Endothelial cell of umbilical vein (primary cell): ENCODE measurements at regions not wholly inside any gene's neighbourhood (a gene's known extent, or its start where the extent isn't known, plus 50 kb on each side); places are given as distances from the start of the nearest gene placed in this dataset.

ENCODE experiments used
- BruUV-seq: library from RNA; stranded (reverse); fragments of 400-500 nt; replicated peaks from 2 replicates; lab custom pipeline; 2021; lab: Mats Ljungman, UMichigan
- CTCF ChIA-PET: fragments of 300-600, 350-600 bp; sonication (Branson Sonifier 250); formaldehyde crosslinking; loops from one replicate; lab custom pipeline; 2021; ENCODE audit warnings: antibody characterized with exemption, inconsistent platforms; lab: Charles Lee
- POLR2A ChIA-PET: fragments of 300-600, 350-600 bp; sonication (Branson Sonifier 250); formaldehyde crosslinking; loops from one replicate; lab custom pipeline; 2021; ENCODE audit warnings: antibody characterized with exemption, inconsistent platforms; lab: Charles Lee
- DNase-seq: peaks from one replicate; pipeline ENCODE4 v3.0.0-alpha.2; 2011; ENCODE audit warnings: low read depth, low spot score
- FAIRE-seq: peaks from 2 replicates; lab custom pipeline; 2011; peaks lifted over from hg19 to GRCh38; lab: Jason Lieb, UNC
- H2AFZ ChIP-seq: 2 replicates; pipeline ENCODE4 v1.6.0; 2012; ENCODE audit warnings: low read depth, low read length, control low read depth, inconsistent platforms
- H3K27ac ChIP-seq: 2 replicates; pipeline ENCODE4 v1.5.1; 2011; ENCODE audit warnings: low read depth, mild to moderate bottlenecking, control low read depth, low read length, moderate library complexity; ENCODE audit not compliant: insufficient read depth
- H3K27me3 ChIP-seq, 2 experiments: 2 replicates each; pipeline versions ENCODE4 v1.6.0 to v1.6.1; 2011; ENCODE audit warnings: low read length in 2 of 2, mixed read lengths in 1 of 2; ENCODE audit not compliant: control insufficient read depth in 2 of 2, insufficient read depth in 2 of 2
- H3K36me3 ChIP-seq, 2 experiments: 2 replicates in 1 of 2; 3 replicates in 1 of 2; pipeline ENCODE4 v1.5.1; 2011; ENCODE audit warnings: low read length in 2 of 2, mild to moderate bottlenecking in 1 of 2, moderate library complexity in 1 of 2; ENCODE audit not compliant: control insufficient read depth in 2 of 2, insufficient read depth in 2 of 2; ENCODE audit errors: extremely low read depth in 1 of 2
- H3K4me1 ChIP-seq: 3 replicates; pipeline ENCODE4 v1.5.1; 2011; ENCODE audit warnings: mild to moderate bottlenecking, low read length; ENCODE audit not compliant: control insufficient read depth, insufficient read depth; ENCODE audit errors: extremely low read depth
- H3K4me2 ChIP-seq: 2 replicates; pipeline ENCODE4 v1.6.1; 2011; ENCODE audit warnings: low read length, control low read depth, mixed read lengths; ENCODE audit not compliant: insufficient read depth
- H3K4me3 ChIP-seq, 3 experiments: fragments of 200-600 bp in 1 of 3; sonication (generic), shearing (Covaris generic) in 1 of 3; replicated peaks in 1 of 3; 2 replicates each; pipeline ENCODE4 v1.5.1; 2011 to 2016; ENCODE audit warnings: control low read depth in 3 of 3, low read length in 3 of 3, mild to moderate bottlenecking in 2 of 3, inconsistent platforms in 1 of 3, low read depth in 1 of 3, moderate library complexity in 1 of 3; ENCODE audit not compliant: insufficient read depth in 1 of 3
- H3K79me2 ChIP-seq: 2 replicates; pipeline ENCODE4 v1.6.0; 2012; ENCODE audit warnings: low read length, inconsistent platforms; ENCODE audit not compliant: control insufficient read depth, insufficient read depth
- H3K9ac ChIP-seq: replicated peaks from 2 replicates; pipeline ENCODE3; 2011; ENCODE audit warnings: low read length, control low read depth; ENCODE audit not compliant: insufficient read depth; ENCODE audit errors: extremely low read depth
- H3K9me1 ChIP-seq: replicated peaks from 3 replicates; pipeline ENCODE4 v1.6.0; 2011; ENCODE audit warnings: mild to moderate bottlenecking, low read length; ENCODE audit not compliant: control insufficient read depth, insufficient read depth; ENCODE audit errors: extremely low read depth
- H3K9me3 ChIP-seq: replicated peaks from 2 replicates; pipeline ENCODE4 v1.5.1; 2012; ENCODE audit warnings: low read length, inconsistent platforms; ENCODE audit not compliant: control insufficient read depth, insufficient read depth
- H4K20me1 ChIP-seq: replicated peaks from 2 replicates; pipeline ENCODE3; 2011; ENCODE audit warnings: mild to moderate bottlenecking, low read length; ENCODE audit not compliant: control insufficient read depth, insufficient read depth; ENCODE audit errors: extremely low read depth
- EZH2 ChIP-seq: IDR thresholded peaks from 2 replicates; pipeline ENCODE4 v1.6.1; 2012; ENCODE audit warnings: borderline replicate concordance, low read depth, mild to moderate bottlenecking, moderate library complexity, low read length, inconsistent platforms; ENCODE audit not compliant: severe bottlenecking
- FOS ChIP-seq: IDR thresholded peaks from 2 replicates; pipeline ENCODE4 v1.6.1; 2011; ENCODE audit warnings: mild to moderate bottlenecking, low read length, moderate library complexity, borderline replicate concordance; ENCODE audit not compliant: insufficient read depth
- GATA2 ChIP-seq: IDR thresholded peaks from 2 replicates; pipeline ENCODE4 v1.7.0; 2011; ENCODE audit warnings: low read depth, mild to moderate bottlenecking, moderate library complexity, mixed read lengths, low read length; ENCODE audit not compliant: insufficient read length, insufficient read depth
- JUN ChIP-seq: IDR thresholded peaks from 2 replicates; pipeline ENCODE4 v1.6.1; 2011; ENCODE audit warnings: borderline replicate concordance, low read depth; ENCODE audit not compliant: insufficient read length, insufficient read depth
- MYC ChIP-seq: IDR thresholded peaks from one replicate; pipeline ENCODE4 v1.6.1; 2011; ENCODE audit warnings: mild to moderate bottlenecking, low read depth, low read length
- POLR2A ChIP-seq: IDR thresholded peaks from 2 replicates; pipeline ENCODE4 v1.6.1; 2012; ENCODE audit warnings: low read depth, mild to moderate bottlenecking, control low read depth, low read length
- POLR2AphosphoS5 ChIP-seq: IDR thresholded peaks from 2 replicates; pipeline ENCODE4 v1.6.1; 2012; ENCODE audit warnings: low read depth, mild to moderate bottlenecking, control low read depth, low read length, moderate library complexity; ENCODE audit not compliant: insufficient read depth
- dilution Hi-C: fragments of 300-500 bp; cut with MboI; formaldehyde crosslinking; loops from one replicate; pipeline ENCODE4 v1.15.0; 2019; ENCODE audit warnings: low sequenced_read_pairs; ENCODE audit not compliant: extremely low pct_ligation_motif_present
- intact Hi-C: fragments of 100-400 bp; cut with micrococcal nuclease; formaldehyde crosslinking; loops from one replicate; pipeline ENCODE4 v1.10.0; 2022
- TF ChIP-seq, protein P1 (sequence below), 2 donors: IDR thresholded peaks; 1 replicate in 1 of 2; 2 replicates in 1 of 2; pipeline ENCODE4 v1.5.1; 2011; ENCODE audit warnings: low read length in 2 of 2, mild to moderate bottlenecking in 2 of 2, moderate library complexity in 2 of 2, control low read depth in 1 of 2, inconsistent platforms in 1 of 2, low read depth in 1 of 2; ENCODE audit not compliant: insufficient read depth in 1 of 2; ENCODE audit errors: extremely low read depth in 1 of 2
- TF ChIP-seq, protein P2 (sequence below): IDR thresholded peaks from 2 replicates; pipeline ENCODE4 v1.6.1; 2011; ENCODE audit not compliant: insufficient read depth, insufficient read length

DNA sequence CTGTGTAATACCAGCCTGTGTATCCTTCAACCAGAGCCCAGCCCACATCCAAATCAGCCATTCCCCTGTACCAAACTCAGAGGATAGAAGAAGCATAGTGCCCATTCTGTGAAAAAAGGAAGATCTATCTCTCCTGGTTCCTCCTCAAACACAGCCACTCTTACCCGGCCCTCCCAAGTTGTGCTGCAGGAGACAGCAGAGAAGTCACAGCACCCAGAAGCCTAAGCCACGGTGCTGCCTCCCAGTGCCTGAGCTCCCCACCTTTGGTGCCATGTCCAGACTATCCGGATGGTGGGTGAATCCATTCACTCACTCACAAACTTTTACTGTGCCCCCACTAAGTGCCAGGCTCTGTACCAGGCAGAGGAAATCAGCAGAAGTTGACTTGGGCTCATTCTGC, 166.0 kb upstream of the ZMIZ1 start:
- Histone ChIP-seq H3K27me3 (no peaks in the 10 kb centered on the region), H3K9ac (no peak overlapping the region), H3K9me1 (no peaks in the 10 kb centered on the region), H4K20me1 (no peaks in the 10 kb centered on the region), H2AFZ (no peak overlapping the region), H3K27ac (no peak overlapping the region), H3K4me3 (no peak overlapping the region), H3K4me2 (no peak overlapping the region), H3K4me1 (no peaks in the 10 kb centered on the region), H3K79me2 (no peaks in the 10 kb centered on the region), H3K9me3 (no peaks in the 10 kb centered on the region), H3K36me3 (no peaks in the 10 kb centered on the region)
- dilution Hi-C loops, result no loop called here
- no peak for DNase-seq
- no peak for TF ChIP-seq POLR2AphosphoS5
- TF ChIP-seq JUN, result no peak
- no peak for TF ChIP-seq MYC
- TF ChIP-seq, protein P1, sequence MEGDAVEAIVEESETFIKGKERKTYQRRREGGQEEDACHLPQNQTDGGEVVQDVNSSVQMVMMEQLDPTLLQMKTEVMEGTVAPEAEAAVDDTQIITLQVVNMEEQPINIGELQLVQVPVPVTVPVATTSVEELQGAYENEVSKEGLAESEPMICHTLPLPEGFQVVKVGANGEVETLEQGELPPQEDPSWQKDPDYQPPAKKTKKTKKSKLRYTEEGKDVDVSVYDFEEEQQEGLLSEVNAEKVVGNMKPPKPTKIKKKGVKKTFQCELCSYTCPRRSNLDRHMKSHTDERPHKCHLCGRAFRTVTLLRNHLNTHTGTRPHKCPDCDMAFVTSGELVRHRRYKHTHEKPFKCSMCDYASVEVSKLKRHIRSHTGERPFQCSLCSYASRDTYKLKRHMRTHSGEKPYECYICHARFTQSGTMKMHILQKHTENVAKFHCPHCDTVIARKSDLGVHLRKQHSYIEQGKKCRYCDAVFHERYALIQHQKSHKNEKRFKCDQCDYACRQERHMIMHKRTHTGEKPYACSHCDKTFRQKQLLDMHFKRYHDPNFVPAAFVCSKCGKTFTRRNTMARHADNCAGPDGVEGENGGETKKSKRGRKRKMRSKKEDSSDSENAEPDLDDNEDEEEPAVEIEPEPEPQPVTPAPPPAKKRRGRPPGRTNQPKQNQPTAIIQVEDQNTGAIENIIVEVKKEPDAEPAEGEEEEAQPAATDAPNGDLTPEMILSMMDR (IDR thresholded peaks at IDR 0.05; ENCODE audit: extremely low read depth in 1 of 2, insufficient read depth in 1 of 2, low read depth in 1 of 2, low read length in 2 of 2), result no peak
- TF ChIP-seq POLR2A, result no peak
- TF ChIP-seq GATA2, result no peak
- intact Hi-C loops, result no loop called here
- FAIRE-seq, result no peak
- no TSS peak for BruUV-seq
- CTCF ChIA-PET, result no interaction called here
- POLR2A ChIA-PET, result no interaction called here

DNA sequence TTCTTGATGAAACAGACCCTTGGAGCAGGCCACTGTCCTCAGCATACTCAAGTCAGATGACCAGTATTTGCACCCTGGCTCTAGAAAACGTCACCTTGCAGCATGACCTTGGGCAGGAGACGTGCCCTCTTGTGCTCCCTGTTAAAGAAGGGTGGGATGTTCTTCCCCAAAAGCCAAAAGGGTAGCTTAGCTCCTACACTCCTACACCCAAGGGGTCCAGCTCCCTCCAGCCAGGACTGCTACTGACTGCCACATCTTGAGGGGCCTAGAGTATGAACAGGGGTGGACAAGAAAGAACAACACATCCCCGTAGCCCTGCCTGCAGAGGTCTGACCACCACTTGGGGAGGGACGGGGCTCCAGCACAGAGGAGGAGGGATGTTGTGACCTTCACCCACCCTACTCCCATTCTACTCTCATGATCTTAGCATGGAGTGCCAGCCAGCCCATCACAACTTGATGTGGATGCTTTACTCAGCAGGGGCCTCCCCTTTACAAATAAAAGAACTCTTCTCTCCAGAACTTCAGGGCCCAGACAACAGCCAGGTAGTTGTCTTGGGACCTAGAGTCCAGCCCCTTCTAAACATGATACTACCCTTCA, 165.3 kb upstream of the ZMIZ1 start:
- Histone ChIP-seq H3K79me2 (no peaks in the 10 kb centered on the region), H3K36me3 (no peaks in the 10 kb centered on the region), H3K4me3 (no peak overlapping the region), H4K20me1 (no peaks in the 10 kb centered on the region), H3K9me1 (no peaks in the 10 kb centered on the region), H3K4me1 (no peaks in the 10 kb centered on the region), H3K9me3 (no peaks in the 10 kb centered on the region), H3K27ac (no peak overlapping the region), H3K27me3 (no peaks in the 10 kb centered on the region), H2AFZ (no peak overlapping the region), H3K4me2 (no peak overlapping the region), H3K9ac (no peak overlapping the region)
- CTCF ChIA-PET, result no interaction called here
- POLR2A ChIA-PET, result no interaction called here
- intact Hi-C loops, result no loop called here
- BruUV-seq, result no TSS peak
- FAIRE-seq (no peak), DNase-seq (no peak)
- dilution Hi-C loops, result no loop called here
- no peak for TF ChIP-seq EZH2
- TF ChIP-seq, protein P1 (IDR thresholded peaks at IDR 0.05; ENCODE audit: extremely low read depth in 1 of 2, insufficient read depth in 1 of 2, low read depth in 1 of 2, low read length in 2 of 2), result no peak
- no peak for TF ChIP-seq FOS
- TF ChIP-seq GATA2, result no peak
- TF ChIP-seq POLR2AphosphoS5, result no peak
- TF ChIP-seq, protein P2, sequence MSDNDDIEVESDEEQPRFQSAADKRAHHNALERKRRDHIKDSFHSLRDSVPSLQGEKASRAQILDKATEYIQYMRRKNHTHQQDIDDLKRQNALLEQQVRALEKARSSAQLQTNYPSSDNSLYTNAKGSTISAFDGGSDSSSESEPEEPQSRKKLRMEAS, result no peak
- TF ChIP-seq MYC, result no peak
- no peak for TF ChIP-seq JUN
- TF ChIP-seq POLR2A, result no peak
